ENCODE measurements at regions not wholly inside any gene's neighbourhood (a gene's known extent, or its start where the extent isn't known, plus 50 kb on each side); places are given as distances from the start of the nearest gene placed in this dataset.

GRCh38 chr9:2354856-2355696, 266.5 kb upstream of the VLDLR start:
- H3K4me1 Mint-ChIP-seq, result no peaks in the 10 kb centered on the region
- no peaks in the 10 kb centered on the region for H3K36me3 Mint-ChIP-seq
- ATAC-seq (ENCODE audit: low read depth in 2 of 2) (no peak), DNase-seq (no peak)
- peaks cover 0 to 4% (median 0%) of the 10 kb centered on the region in 7 donors for H3K9me3 Mint-ChIP-seq
- H3K4me3 Mint-ChIP-seq, result peak overlapping the region in 1 of 8 donors; percentile 61
- peak overlapping the region in 1 of 6 donors; percentile 76 for H3K27ac Mint-ChIP-seq
- H3K27me3 Mint-ChIP-seq, result peaks cover 16 to 28% (median 22%) of the 10 kb centered on the region in 3 donors

GRCh38 chr9:2355697-2355983, 265.9 kb upstream of the VLDLR start:
- H3K4me3 Mint-ChIP-seq, result peak overlapping the region in 1 of 8 donors; percentile 61
- no peak for ATAC-seq (ENCODE audit: low read depth in 2 of 2)
- peaks cover 16 to 28% (median 22%) of the 10 kb centered on the region in 3 donors for H3K27me3 Mint-ChIP-seq
- no peak for DNase-seq
- peaks cover 0 to 2% (median 0%) of the 10 kb centered on the region in 7 donors for H3K9me3 Mint-ChIP-seq
- no peaks in the 10 kb centered on the region for H3K36me3 Mint-ChIP-seq
- H3K27ac Mint-ChIP-seq, result peak overlapping the region in 1 of 6 donors; percentile 36
- H3K4me1 Mint-ChIP-seq, result no peaks in the 10 kb centered on the region

GRCh38 chr9:2356041-2356790, 265.4 kb upstream of the VLDLR start:
- H3K4me1 Mint-ChIP-seq, result no peaks in the 10 kb centered on the region
- no peak for DNase-seq
- peaks cover 16 to 28% (median 22%) of the 10 kb centered on the region in 3 donors for H3K27me3 Mint-ChIP-seq
- ATAC-seq (ENCODE audit: low read depth in 2 of 2), result no peak
- no peaks in the 10 kb centered on the region for H3K36me3 Mint-ChIP-seq
- peaks cover 0 to 2% (median 0%) of the 10 kb centered on the region in 7 donors for H3K9me3 Mint-ChIP-seq
- H3K4me3 Mint-ChIP-seq, result no peak overlapping the region
- no peak overlapping the region for H3K27ac Mint-ChIP-seq

- H3K9me3 Mint-ChIP-seq, result peaks cover 0 to 6% (median 0%) of the 10 kb centered on the region in 7 donors
- no peak overlapping the region for H3K27ac Mint-ChIP-seq
- no peak for ATAC-seq (ENCODE audit: low read depth in 2 of 2)
- peaks cover 12 to 20% (median 16%) of the 10 kb centered on the region in 3 donors for H3K27me3 Mint-ChIP-seq
- H3K4me3 Mint-ChIP-seq, result no peak overlapping the region
- DNase-seq, result no peak
- no peaks in the 10 kb centered on the region for H3K4me1 Mint-ChIP-seq
- no peaks in the 10 kb centered on the region for H3K36me3 Mint-ChIP-seq
Measured at GRCh38 chr9:2359891-2360471, 261.6 kb upstream of the VLDLR start.

GRCh38 chr9:2362150-2362549, 259.4 kb upstream of the VLDLR start:
- Mint-ChIP-seq H3K36me3 (no peaks in the 10 kb centered on the region), H3K27ac (no peak overlapping the region), H3K4me3 (no peak overlapping the region), H3K9me3 (peaks cover 0 to 6% (median 0%) of the 10 kb centered on the region in 7 donors), H3K4me1 (no peaks in the 10 kb centered on the region), H3K27me3 (peaks cover 7 to 9% (median 9%) of the 10 kb centered on the region in 3 donors)
- DNase-seq (no peak), ATAC-seq (ENCODE audit: low read depth in 2 of 2) (no peak)

- H3K27ac Mint-ChIP-seq, result no peak overlapping the region
- H3K9me3 Mint-ChIP-seq, result peaks cover 0 to 6% (median 0%) of the 10 kb centered on the region in 7 donors
- peaks cover 7 to 10% (median 9%) of the 10 kb centered on the region in 3 donors for H3K27me3 Mint-ChIP-seq
- ATAC-seq (ENCODE audit: low read depth in 2 of 2), result no peak
- no peaks in the 10 kb centered on the region for H3K36me3 Mint-ChIP-seq
- no peaks in the 10 kb centered on the region for H3K4me1 Mint-ChIP-seq
- no peak for DNase-seq
- no peak overlapping the region for H3K4me3 Mint-ChIP-seq
Measured at GRCh38 chr9:2363138-2363745, 258.3 kb upstream of the VLDLR start.

- H3K27ac Mint-ChIP-seq, result no peak overlapping the region
- H3K4me3 Mint-ChIP-seq, result no peak overlapping the region
- no peaks in the 10 kb centered on the region for H3K36me3 Mint-ChIP-seq
- H3K27me3 Mint-ChIP-seq, result peaks cover 7 to 14% (median 10%) of the 10 kb centered on the region in 3 donors
- DNase-seq (no peak), ATAC-seq (ENCODE audit: low read depth in 2 of 2) (no peak)
- H3K9me3 Mint-ChIP-seq, result peaks cover 0 to 6% (median 0%) of the 10 kb centered on the region in 7 donors
- H3K4me1 Mint-ChIP-seq, result no peaks in the 10 kb centered on the region
Measured at GRCh38 chr9:2363781-2364180, 257.8 kb upstream of the VLDLR start.

GRCh38 chr9:2367970-2368369, 253.6 kb upstream of the VLDLR start:
- H3K4me3 Mint-ChIP-seq, result no peak overlapping the region
- H3K4me1 Mint-ChIP-seq, result no peaks in the 10 kb centered on the region
- peaks cover 3 to 12% (median 6%) of the 10 kb centered on the region in 3 donors for H3K27me3 Mint-ChIP-seq
- no peaks in the 10 kb centered on the region for H3K36me3 Mint-ChIP-seq
- ATAC-seq (ENCODE audit: low read depth in 2 of 2), result no peak
- peaks cover 0 to 8% (median 3%) of the 10 kb centered on the region in 7 donors for H3K9me3 Mint-ChIP-seq
- DNase-seq, result no peak
- H3K27ac Mint-ChIP-seq, result no peak overlapping the region

GRCh38 chr9:2373648-2374047, 247.9 kb upstream of the VLDLR start:
- no peak for DNase-seq
- Mint-ChIP-seq H3K27me3 (peaks cover 0 to 4% (median 0%) of the 10 kb centered on the region in 3 donors), H3K9me3 (peaks cover 4 to 23% (median 15%) of the 10 kb centered on the region in 7 donors), H3K4me1 (no peaks in the 10 kb centered on the region), H3K4me3 (no peak overlapping the region), H3K36me3 (peaks cover 0 to 5% of the 10 kb centered on the region in 2 donors), H3K27ac (peak overlapping the region in 1 of 6 donors; percentile 2)
- ATAC-seq (ENCODE audit: low read depth in 2 of 2), result no peak

GRCh38 chr9:2375114-2375513, 246.5 kb upstream of the VLDLR start:
- DNase-seq (no peak), ATAC-seq (ENCODE audit: low read depth in 2 of 2) (no peak)
- Mint-ChIP-seq H3K4me1 (no peaks in the 10 kb centered on the region), H3K4me3 (no peak overlapping the region), H3K9me3 (peaks cover 4 to 23% (median 14%) of the 10 kb centered on the region in 7 donors), H3K27me3 (no peaks in the 10 kb centered on the region), H3K27ac (no peak overlapping the region), H3K36me3 (peaks cover 0 to 5% of the 10 kb centered on the region in 2 donors)

GRCh38 chr9:2377117-2377516, 244.5 kb upstream of the VLDLR start:
- ATAC-seq (ENCODE audit: low read depth in 2 of 2) (no peak), DNase-seq (no peak)
- H3K4me3 Mint-ChIP-seq, result no peak overlapping the region
- H3K27me3 Mint-ChIP-seq, result peaks cover 0 to 6% (median 3%) of the 10 kb centered on the region in 3 donors
- H3K9me3 Mint-ChIP-seq, result peaks cover 4 to 23% (median 14%) of the 10 kb centered on the region in 7 donors
- H3K4me1 Mint-ChIP-seq, result no peaks in the 10 kb centered on the region
- H3K36me3 Mint-ChIP-seq, result peaks cover 0 to 5% of the 10 kb centered on the region in 2 donors
- H3K27ac Mint-ChIP-seq, result no peak overlapping the region

- no peaks in the 10 kb centered on the region for H3K4me1 Mint-ChIP-seq
- peaks cover 4 to 20% (median 10%) of the 10 kb centered on the region in 7 donors for H3K9me3 Mint-ChIP-seq
- ATAC-seq (ENCODE audit: low read depth in 2 of 2), result no peak
- peaks cover under 1 to 9% (median 6%) of the 10 kb centered on the region in 3 donors for H3K27me3 Mint-ChIP-seq
- no peak overlapping the region for H3K27ac Mint-ChIP-seq
- peaks cover 0 to 5% of the 10 kb centered on the region in 2 donors for H3K36me3 Mint-ChIP-seq
- H3K4me3 Mint-ChIP-seq, result no peak overlapping the region
- DNase-seq, result no peak
Measured at GRCh38 chr9:2377834-2378233, 243.8 kb upstream of the VLDLR start.

- DNase-seq, result no peak
- peaks cover 4 to 17% (median 9%) of the 10 kb centered on the region in 7 donors for H3K9me3 Mint-ChIP-seq
- peaks cover 0 to 5% of the 10 kb centered on the region in 2 donors for H3K36me3 Mint-ChIP-seq
- no peak overlapping the region for H3K27ac Mint-ChIP-seq
- no peak for ATAC-seq (ENCODE audit: low read depth in 2 of 2)
- H3K27me3 Mint-ChIP-seq, result peaks cover 5 to 14% (median 9%) of the 10 kb centered on the region in 3 donors
- no peak overlapping the region for H3K4me3 Mint-ChIP-seq
- no peaks in the 10 kb centered on the region for H3K4me1 Mint-ChIP-seq
Measured at GRCh38 chr9:2378266-2378665, 243.3 kb upstream of the VLDLR start.
